ENCODE measurements at regions not wholly inside any gene's neighbourhood (a gene's known extent, or its start where the extent isn't known, plus 50 kb on each side); places are given as distances from the start of the nearest gene placed in this dataset.

GRCh38 chr9:134555094-134555650 is 86.4 kb upstream of the COL5A1 start:
- no peak for TF ChIP-seq POLR2AphosphoS5 (IDR thresholded peaks at IDR 0.05; ENCODE audit: low read depth, low read length)
- no peak for TF ChIP-seq TAF1 (IDR thresholded peaks at IDR 0.05; ENCODE audit: borderline replicate concordance, insufficient read depth, low read length)
- TF ChIP-seq, protein P1, sequence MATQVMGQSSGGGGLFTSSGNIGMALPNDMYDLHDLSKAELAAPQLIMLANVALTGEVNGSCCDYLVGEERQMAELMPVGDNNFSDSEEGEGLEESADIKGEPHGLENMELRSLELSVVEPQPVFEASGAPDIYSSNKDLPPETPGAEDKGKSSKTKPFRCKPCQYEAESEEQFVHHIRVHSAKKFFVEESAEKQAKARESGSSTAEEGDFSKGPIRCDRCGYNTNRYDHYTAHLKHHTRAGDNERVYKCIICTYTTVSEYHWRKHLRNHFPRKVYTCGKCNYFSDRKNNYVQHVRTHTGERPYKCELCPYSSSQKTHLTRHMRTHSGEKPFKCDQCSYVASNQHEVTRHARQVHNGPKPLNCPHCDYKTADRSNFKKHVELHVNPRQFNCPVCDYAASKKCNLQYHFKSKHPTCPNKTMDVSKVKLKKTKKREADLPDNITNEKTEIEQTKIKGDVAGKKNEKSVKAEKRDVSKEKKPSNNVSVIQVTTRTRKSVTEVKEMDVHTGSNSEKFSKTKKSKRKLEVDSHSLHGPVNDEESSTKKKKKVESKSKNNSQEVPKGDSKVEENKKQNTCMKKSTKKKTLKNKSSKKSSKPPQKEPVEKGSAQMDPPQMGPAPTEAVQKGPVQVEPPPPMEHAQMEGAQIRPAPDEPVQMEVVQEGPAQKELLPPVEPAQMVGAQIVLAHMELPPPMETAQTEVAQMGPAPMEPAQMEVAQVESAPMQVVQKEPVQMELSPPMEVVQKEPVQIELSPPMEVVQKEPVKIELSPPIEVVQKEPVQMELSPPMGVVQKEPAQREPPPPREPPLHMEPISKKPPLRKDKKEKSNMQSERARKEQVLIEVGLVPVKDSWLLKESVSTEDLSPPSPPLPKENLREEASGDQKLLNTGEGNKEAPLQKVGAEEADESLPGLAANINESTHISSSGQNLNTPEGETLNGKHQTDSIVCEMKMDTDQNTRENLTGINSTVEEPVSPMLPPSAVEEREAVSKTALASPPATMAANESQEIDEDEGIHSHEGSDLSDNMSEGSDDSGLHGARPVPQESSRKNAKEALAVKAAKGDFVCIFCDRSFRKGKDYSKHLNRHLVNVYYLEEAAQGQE (IDR thresholded peaks at IDR 0.05; ENCODE audit: insufficient read depth in 1 of 2, low read depth in 2 of 2, low read length in 2 of 2): no peak
- TF ChIP-seq SIN3A (IDR thresholded peaks at IDR 0.05; ENCODE audit: borderline replicate concordance, insufficient read depth, low read length): no peak
- no peak for TF ChIP-seq FOXP2 (optimal IDR thresholded peaks at IDR 0.05; ENCODE audit: borderline replicate concordance, extremely low read depth, extremely low read length, insufficient read depth)

Measured in PFSK-1 (cell line).